ENCODE measurements at regions not wholly inside any gene's neighbourhood (a gene's known extent, or its start where the extent isn't known, plus 50 kb on each side); places are given as distances from the start of the nearest gene placed in this dataset.
"Not testable (repeated sequence)": the region's sequence is repeated elsewhere in the genome, so short reads cannot be mapped to it uniquely, and the experiment has no call there.

GRCh38 chr15:96182736-96183513 is 147.6 kb upstream of the NR2F2 start:
- no peak for DNase-seq

DNA sequence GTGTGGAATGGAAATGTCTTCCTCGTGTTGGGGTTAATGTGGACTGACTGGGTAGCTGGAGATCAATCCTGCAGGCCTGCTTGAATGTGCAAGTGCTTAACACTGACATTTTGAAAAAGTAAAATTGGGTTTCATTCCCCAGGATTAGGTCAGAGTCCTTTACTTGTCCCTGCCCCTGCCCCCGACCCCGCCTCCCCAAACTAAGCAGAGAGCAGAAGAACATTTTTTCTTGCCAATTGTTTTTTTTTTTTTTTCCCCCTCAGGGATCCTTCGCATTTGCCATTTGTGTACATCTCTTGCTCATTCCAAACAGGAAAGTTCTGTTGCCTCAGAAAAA is 147.0 kb upstream of the NR2F2 start:
- DNase-seq, result no peak

DNA sequence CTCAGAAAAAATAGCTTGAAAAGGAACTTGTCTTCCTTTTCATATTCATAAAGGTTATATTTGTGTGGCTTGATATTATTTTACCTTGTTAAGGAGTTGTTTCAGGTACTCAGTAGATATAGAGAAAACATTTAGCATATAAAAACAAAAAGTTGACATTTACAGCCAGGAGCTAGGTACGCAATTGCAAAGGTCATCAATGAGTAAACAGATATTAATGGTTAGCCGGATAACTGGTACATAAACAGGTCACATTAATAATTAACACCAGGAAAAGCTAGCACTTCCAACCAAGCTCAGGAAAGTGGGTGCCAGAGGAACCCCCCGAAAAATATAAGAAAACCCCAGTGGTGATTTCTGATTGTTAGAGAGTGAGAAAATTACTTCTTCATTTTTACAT is 146.6 kb upstream of the NR2F2 start:
- no peak for DNase-seq

DNA sequence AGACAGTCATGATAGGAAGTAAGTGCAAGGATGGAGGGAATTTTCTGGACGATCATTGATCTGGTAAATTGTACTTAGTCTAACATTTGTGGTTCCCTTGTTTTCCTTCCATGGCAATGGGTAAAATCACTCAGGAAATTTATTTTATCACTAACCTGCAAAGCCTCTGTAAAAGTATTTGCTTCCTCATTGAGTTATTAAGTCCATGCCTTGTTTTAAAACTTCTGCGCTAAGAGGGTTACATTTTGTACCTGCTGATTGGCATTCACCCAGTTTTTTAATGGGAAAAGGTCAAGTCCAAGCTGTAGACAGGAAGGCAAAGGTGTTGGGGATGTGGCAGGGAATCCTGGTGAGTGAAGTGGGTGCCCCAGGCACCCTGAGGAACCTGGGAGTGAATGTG is 146.2 kb upstream of the NR2F2 start:
- DNase-seq, result no peak

- DNase-seq, result no peak
Observed at GRCh38 chr15:96186105-96186504, 144.4 kb upstream of the NR2F2 start.

DNA sequence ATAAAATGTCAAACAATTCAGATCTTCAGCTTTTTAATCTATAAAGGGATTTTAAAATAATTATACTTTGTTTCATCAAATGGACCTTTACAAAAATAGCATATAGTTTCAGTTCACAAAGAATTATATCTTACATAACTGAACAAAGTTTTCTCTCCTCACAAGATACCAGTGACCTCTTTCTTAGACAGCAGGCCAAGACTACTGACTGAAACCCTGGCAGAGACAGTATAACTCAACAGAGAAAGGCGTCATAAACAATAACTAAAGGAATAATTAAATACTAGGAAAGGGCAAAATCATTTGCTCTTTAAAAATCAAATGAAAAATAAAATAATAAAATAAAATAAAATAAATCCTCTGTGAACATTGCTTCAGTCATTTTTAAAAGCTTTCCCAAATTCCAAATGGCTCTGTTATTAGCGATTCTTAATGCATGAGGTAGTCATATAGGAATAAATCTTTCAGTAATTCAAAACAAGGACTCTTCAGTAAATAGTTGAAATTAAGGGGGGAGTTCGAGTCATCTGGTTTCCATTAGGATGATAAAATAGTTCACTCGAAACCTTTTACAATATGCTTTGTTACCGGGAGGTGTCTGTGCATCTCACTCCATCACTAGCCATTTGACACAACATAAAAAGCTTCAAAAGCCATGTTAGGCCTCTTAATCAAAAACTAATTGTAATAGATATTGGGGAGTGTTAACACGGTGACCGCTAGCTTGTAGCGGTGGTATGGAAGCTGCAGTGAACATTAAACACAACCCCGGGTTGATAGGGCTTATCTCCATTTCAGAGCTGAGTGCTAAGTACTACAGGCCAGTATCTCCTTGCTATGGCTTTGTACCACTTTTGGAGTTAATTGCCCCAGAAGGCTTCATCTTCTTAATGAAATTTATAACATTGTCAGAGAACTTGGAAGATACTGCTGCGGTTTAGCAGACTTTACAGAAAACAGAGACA is 142.9 kb upstream of the NR2F2 start:
- DNase-seq, result no peak

- no peak for DNase-seq
Observed at GRCh38 chr15:96197721-96198120, 132.8 kb upstream of the NR2F2 start.

GRCh38 chr15:96199111-96199510 is 131.4 kb upstream of the NR2F2 start:
- DNase-seq, result no peak

DNA sequence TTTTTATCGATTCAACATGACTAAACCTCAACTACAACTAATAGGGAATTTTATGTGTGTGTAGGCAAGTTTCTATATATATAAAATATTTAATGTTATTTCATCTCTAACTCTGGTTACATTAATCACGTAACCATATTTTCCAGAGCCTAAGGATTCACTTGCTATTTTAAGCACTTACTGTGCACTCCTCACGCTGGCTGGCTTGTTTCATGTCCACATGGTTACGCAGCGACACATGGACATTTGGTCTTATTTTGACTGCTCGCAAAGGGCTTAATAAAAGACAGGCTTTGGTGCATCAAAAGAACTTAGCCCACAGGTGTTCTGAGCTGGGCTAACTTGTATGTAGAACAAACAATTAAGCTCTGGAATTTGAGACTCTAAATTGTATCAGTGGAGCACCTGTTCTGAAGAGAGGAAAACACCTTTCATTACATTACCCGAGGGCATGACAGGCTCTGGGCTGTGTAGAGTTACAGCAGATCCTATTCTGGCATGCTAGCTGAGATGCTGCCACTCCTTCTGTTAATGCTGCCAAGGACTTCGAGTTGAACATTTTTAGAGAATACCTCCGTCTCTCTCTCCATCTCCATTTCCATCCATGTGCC is 130.0 kb upstream of the NR2F2 start:
- DNase-seq, result no peak

- no peak for DNase-seq
Observed at GRCh38 chr15:96201696-96202095, 128.8 kb upstream of the NR2F2 start.

- not testable (repeated sequence) for DNase-seq
Observed at GRCh38 chr15:96205588-96205987, 124.9 kb upstream of the NR2F2 start.

- no peak for DNase-seq
Observed at GRCh38 chr15:96207377-96208006, 123.0 kb upstream of the NR2F2 start.

- no peak for DNase-seq
Observed at GRCh38 chr15:96209285-96209735, 121.2 kb upstream of the NR2F2 start.

DNA sequence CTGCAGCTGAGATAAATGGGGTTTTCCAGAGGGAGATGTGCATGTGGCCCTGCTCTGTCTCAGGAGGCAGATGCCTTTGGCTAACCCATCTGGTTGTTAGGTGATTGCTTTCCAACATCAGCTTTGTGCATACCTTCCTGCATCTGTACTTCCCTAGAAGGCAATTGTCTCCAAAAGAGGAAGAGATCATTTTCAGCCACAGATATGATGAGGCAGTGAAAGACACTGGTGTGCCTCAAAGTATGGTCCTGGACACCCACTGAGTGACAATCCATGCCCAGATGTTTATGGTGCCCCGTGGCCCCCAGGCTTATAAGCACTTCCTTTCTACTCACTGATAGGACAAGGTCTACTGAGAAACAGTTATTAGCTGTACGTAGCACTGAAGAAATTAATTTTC is 117.5 kb upstream of the NR2F2 start:
- DNase-seq, result no peak

GRCh38 chr15:96213896-96214295 is 116.6 kb upstream of the NR2F2 start:
- DNase-seq, result no peak

DNA sequence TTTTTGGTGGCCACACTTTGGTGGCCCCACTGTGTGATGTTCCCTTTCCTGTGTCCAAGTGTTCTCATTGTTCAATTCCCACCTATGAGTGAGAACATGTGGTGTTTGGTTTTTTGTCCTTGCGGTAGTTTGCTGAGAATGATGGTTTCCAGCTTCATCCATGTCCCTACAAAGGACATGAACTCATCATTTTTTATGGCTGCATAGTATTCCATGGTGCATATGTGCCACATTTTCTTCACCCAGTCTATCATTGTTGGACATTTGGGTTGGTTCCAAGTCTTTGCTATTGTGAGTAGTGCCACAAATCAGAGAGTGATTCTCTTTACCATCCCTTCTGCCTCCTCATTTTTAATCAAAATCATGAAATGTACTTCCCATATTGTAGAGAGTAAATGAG is 114.0 kb upstream of the NR2F2 start:
- DNase-seq, result not testable (repeated sequence)

GRCh38 chr15:96217983-96218382 is 112.5 kb upstream of the NR2F2 start:
- DNase-seq, result no peak

- no peak for DNase-seq
Observed at GRCh38 chr15:96218623-96219455, 111.7 kb upstream of the NR2F2 start.

DNA sequence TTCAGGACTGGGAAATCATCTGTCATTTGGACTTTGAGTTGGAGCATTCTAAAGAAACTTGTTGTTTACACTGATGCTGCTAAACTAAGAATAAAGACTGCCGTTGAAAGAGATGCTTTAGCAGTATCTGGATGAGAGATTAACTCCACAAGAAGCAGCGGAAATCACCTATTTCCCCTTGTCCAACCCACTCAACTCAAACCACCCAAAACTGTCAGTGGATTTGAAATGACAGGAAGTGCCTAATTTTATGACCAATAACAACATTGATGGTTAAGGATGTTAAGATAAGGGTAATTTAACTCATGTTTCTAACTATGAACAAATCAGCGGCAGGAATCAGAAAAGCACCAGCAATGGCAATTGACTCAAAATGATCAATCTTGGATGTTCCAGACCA is 110.8 kb upstream of the NR2F2 start:
- no peak for DNase-seq

DNA sequence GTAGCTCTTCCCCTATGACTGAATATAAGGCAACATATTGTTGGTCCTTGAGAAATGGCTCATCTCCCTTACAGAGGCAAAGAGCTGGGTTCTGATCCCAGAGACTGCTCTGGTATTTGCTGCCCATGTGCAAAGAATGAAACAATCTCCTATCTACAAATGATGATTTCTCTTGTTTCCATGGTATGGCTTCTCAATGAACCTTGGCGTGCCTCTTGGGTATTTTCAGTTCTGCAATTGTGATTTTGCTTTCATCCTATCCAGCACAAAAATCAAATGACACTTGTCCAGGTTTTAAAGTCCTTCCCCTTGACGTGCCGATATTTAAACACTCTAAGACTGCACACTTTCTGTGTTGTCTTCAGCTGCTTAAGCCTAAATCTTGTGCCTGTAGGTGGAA is 109.8 kb upstream of the NR2F2 start:
- no peak for DNase-seq

GRCh38 chr15:96222981-96223380 is 107.5 kb upstream of the NR2F2 start:
- DNase-seq, result no peak

GRCh38 chr15:96223939-96224338 is 106.6 kb upstream of the NR2F2 start:
- no peak for DNase-seq

All from SHP77 (cell line).